Right lobe of liver (tissue), 6 donors: ENCODE measurements at regions not wholly inside any gene's neighbourhood (a gene's known extent, or its start where the extent isn't known, plus 50 kb on each side); places are given as distances from the start of the nearest gene placed in this dataset.

Experiments
- ATAC-seq, 4 donors: fragments of 200-7000 bp; cut with Tn5 transposase; one replicate each; pipeline ENCODE4 v1.9.1; 2020; ENCODE audit warnings: mild to moderate bottlenecking in 4 of 4, moderate library complexity in 4 of 4
- DNase-seq, 3 donors: peaks; one replicate each; pipeline ENCODE4 v3.0.0-alpha.2; 2020
- H3K27ac ChIP-seq, 3 donors: fragments of 200-600 bp; one replicate each; pipeline ENCODE4 v1.8.0; 2022
- H3K27me3 ChIP-seq, 2 donors: fragments of 200-600 bp; one replicate each; pipeline ENCODE4 v1.8.0; 2022
- H3K36me3 ChIP-seq, 4 donors: fragments of 200-600 bp; sonication (generic) in 1 of 4; one replicate each; pipeline versions ENCODE4 v1.5.1 to v1.8.0; 2017 to 2022; ENCODE audit warnings: control low read depth in 1 of 4
- H3K4me1 ChIP-seq, 4 donors: fragments of 200-600 bp; sonication (generic) in 1 of 4; one replicate each; pipeline versions ENCODE4 v1.5.1 to v1.8.0; 2017 to 2022; ENCODE audit warnings: control low read depth in 1 of 4
- H3K4me3 ChIP-seq, 3 donors: fragments of 200-600 bp; one replicate each; pipeline ENCODE4 v1.8.0; 2022
- H3K9me3 ChIP-seq, 4 donors: fragments of 200-600 bp; sonication (generic) in 1 of 4; one replicate each; pipeline versions ENCODE4 v1.5.1 to v1.8.0; 2017 to 2022; ENCODE audit warnings: control low read depth in 1 of 4
- CTCF ChIP-seq, 4 donors: fragments of 200-600 bp in 3 of 4; fragments of 450-650 bp in 1 of 4; IDR thresholded peaks; one replicate each; pipeline versions ENCODE4 v1.5.1 to v1.8.0; 2016 to 2022; ENCODE audit warnings: antibody characterized with exemption in 4 of 4, mild to moderate bottlenecking in 2 of 4
- POLR2A ChIP-seq: fragments of 450-650 bp; IDR thresholded peaks from one replicate; pipeline ENCODE4 v1.6.1; 2017; ENCODE audit warnings: antibody characterized with exemption, mild to moderate bottlenecking
- WGBS: methylation state at CpG from one replicate; pipeline ENCODE4 v1.1.6; 2018; ENCODE audit warnings: low coverage, low lambda C conversion rate; ENCODE audit not compliant: insufficient coverage; ENCODE audit errors: missing lambda C conversion rate; 5-methylcytosine and 5-hydroxymethylcytosine counted together
- intact Hi-C, 2 donors: fragments of 100-400 bp; cut with DNase I; formaldehyde crosslinking; loops; one replicate each; pipeline versions ENCODE4 v1.11.2 to v1.14.1; 2022
- donor health status: DM: no; HTN: yes; CAD: no.
- donor health status: DM: no; HTN: no; CAD: no.
- donor health status: DM: no; HTN: no; CAD: no.
- donor health status: DM: no; HTN: yes; CAD: no.
- donor health status: DM: no; HTN: yes; CAD: no.

DNA sequence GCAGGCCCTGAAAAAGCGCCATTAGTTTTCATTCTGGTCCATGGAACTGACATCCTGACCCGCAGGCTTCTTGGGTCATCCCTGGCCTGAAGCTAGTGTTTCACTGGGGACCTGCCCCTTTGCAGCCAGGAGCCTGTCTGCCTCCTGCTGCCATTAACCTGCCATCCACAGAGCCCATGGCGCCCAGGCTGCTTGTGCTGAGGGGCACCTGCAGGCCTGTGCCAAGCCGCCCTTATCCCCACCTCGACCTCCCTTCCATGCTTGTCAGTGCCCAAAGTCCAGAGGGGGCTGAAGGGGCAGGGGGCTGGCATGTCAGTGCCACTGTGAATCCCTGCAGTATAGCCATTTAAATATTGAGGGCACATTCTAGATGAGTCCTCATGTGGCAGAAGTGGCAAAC lies 207.6 kb upstream of the USP25 start:
- no CpG with 5 or more reads among the region's 5 CpGs for WGBS

DNA sequence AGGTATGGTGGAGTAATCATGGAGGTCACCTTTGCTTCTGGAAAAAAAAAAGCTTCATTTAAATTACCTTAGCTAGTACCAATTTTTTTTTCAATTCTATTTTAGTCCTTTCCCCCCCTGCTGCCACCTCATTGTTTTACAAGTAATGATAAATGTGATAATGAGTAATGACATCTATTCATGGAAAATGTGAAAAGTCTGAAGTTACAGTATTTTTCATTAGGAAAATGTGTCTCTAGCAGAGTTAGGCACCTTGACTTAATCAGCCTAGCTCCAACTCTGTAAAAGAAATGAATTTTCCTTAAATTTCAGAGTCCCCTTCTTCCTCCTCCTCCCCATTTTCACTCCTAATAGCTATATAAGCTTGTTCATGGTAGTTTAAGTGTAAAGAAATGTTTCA lies 204.9 kb upstream of the USP25 start:
- DNase-seq (no peak), ATAC-seq (no peak)
- Histone ChIP-seq H3K9me3 (no peaks in the 10 kb centered on the region), H3K27ac (no peak overlapping the region), H3K27me3 (no peaks in the 10 kb centered on the region), H3K4me3 (no peak overlapping the region), H3K4me1 (no peaks in the 10 kb centered on the region), H3K36me3 (no peaks in the 10 kb centered on the region)
- no peak for TF ChIP-seq CTCF (IDR thresholded peaks at IDR 0.05)
- TF ChIP-seq POLR2A: no peak
- intact Hi-C loops: no loop called here

More for the DNA sequence above, 207.6 kb upstream of the USP25 start:
- no peak for DNase-seq
- H3K9me3 ChIP-seq: no peaks in the 10 kb centered on the region
- no peak overlapping the region for H3K27ac ChIP-seq
- intact Hi-C loops: no loop called here
- no peaks in the 10 kb centered on the region for H3K4me1 ChIP-seq
- no peaks in the 10 kb centered on the region for H3K27me3 ChIP-seq
- ATAC-seq: no peak
- TF ChIP-seq POLR2A (no peak), CTCF (IDR thresholded peaks at IDR 0.05) (no peak)
- H3K36me3 ChIP-seq: no peaks in the 10 kb centered on the region
- no peak overlapping the region for H3K4me3 ChIP-seq

GRCh38 chr21:15526798-15527197 lies 203.0 kb upstream of the USP25 start:
- DNase-seq (no peak), ATAC-seq (no peak)
- H3K9me3 ChIP-seq: no peaks in the 10 kb centered on the region
- no peak for TF ChIP-seq CTCF (IDR thresholded peaks at IDR 0.05)
- no peak for TF ChIP-seq POLR2A
- intact Hi-C loops: no loop called here
- no peaks in the 10 kb centered on the region for H3K36me3 ChIP-seq
- no peaks in the 10 kb centered on the region for H3K27me3 ChIP-seq
- H3K4me3 ChIP-seq: no peak overlapping the region
- H3K4me1 ChIP-seq: no peaks in the 10 kb centered on the region
- WGBS: 38% methylated on average over 2 of the region's 2 CpGs
- H3K27ac ChIP-seq: no peak overlapping the region

DNA sequence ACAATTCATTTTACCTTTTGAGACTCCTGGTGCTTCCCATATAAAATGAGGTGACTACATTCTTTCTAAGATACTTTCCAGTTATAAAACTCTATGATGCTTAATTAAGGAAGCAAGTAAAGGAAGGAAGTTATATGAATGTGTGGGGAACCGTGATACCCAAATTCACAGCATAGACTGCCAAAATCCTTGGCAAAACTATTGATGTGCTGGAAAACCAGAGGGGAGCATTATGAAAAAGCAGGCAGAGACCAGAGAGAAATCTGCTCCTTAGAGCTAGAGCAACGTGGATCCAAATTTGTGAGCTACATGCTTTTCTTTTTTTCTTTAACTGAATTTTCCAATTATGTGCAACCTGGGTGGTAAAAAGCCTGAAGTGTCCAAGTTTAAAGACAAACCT lies 201.4 kb upstream of the USP25 start:
- WGBS: 46% methylated on average over 2 of the region's 2 CpGs
- ATAC-seq (no peak), DNase-seq (no peak)
- no peaks in the 10 kb centered on the region for H3K4me1 ChIP-seq
- no peak overlapping the region for H3K4me3 ChIP-seq
- no peaks in the 10 kb centered on the region for H3K36me3 ChIP-seq
- H3K27ac ChIP-seq: no peak overlapping the region
- TF ChIP-seq CTCF (IDR thresholded peaks at IDR 0.05): no peak
- no peak for TF ChIP-seq POLR2A
- intact Hi-C loops: no loop called here
- H3K27me3 ChIP-seq: no peaks in the 10 kb centered on the region
- H3K9me3 ChIP-seq: no peaks in the 10 kb centered on the region

DNA sequence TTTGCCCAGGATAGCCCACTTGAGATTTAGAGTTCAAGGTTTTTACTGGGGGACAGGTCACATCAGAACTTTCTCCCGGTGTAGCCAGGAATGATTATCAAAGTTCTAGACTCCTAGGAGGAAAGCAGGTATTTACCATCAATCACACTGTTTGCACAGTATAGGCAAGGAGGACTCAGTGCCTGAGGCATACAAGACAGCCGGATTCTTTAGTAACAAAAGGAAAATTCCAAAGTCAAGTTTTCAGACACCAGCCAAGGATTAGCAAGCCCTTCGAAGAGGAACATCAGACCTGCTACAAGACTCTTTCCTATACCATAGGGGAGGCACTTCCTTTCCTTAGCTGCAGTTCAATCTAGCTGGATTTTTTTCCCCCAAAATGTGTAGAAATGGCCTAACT lies 197.8 kb upstream of the USP25 start:
- Histone ChIP-seq H3K9me3 (no peaks in the 10 kb centered on the region), H3K36me3 (no peaks in the 10 kb centered on the region), H3K27me3 (no peaks in the 10 kb centered on the region), H3K4me1 (no peaks in the 10 kb centered on the region), H3K4me3 (no peak overlapping the region), H3K27ac (no peak overlapping the region)
- no peak for TF ChIP-seq POLR2A
- no peak for TF ChIP-seq CTCF (IDR thresholded peaks at IDR 0.05)
- 54% methylated on average over 3 of the region's 3 CpGs for WGBS
- no peak for ATAC-seq
- DNase-seq: no peak
- intact Hi-C loops: no loop called here
